K562 (cell line): ENCODE measurements at regions not wholly inside any gene's neighbourhood (a gene's known extent, or its start where the extent isn't known, plus 50 kb on each side); places are given as distances from the start of the nearest gene placed in this dataset.

ENCODE experiments used
- DNMT1 ChIP-seq: fragments of 450-650 bp; IDR thresholded peaks from 2 replicates; pipeline ENCODE4 v1.6.1; 2016; ENCODE audit warnings: antibody characterized with exemption, mild to moderate bottlenecking
- HMBOX1 ChIP-seq: sonication (generic); IDR thresholded peaks from 2 replicates; pipeline ENCODE4 v1.6.1; 2016
- IRF1 ChIP-seq: sonication (generic); formaldehyde crosslinking; IDR thresholded peaks from 2 replicates; pipeline ENCODE4 v1.8.0; 2022; ENCODE audit warnings: missing genetic modification reagents, mild to moderate bottlenecking, borderline replicate concordance
- RAD21 ChIP-seq, 2 experiments: fragments of 250-450 bp in 1 of 2; fragments of 450-650 bp in 1 of 2; sonication (Bioruptor Pico) in 1 of 2; formaldehyde crosslinking in 1 of 2; IDR thresholded peaks in 1 of 2; conservative IDR thresholded peaks in 1 of 2; 2 replicates each; pipeline versions ENCODE4 v1.4.0 to v1.8.0; 2020 to 2022; ENCODE audit warnings: mild to moderate bottlenecking in 2 of 2, moderate library complexity in 1 of 2
- REST ChIP-seq, 2 experiments: fragments of 450-650 bp; formaldehyde crosslinking in 1 of 2; IDR thresholded peaks; 2 replicates each; pipeline versions ENCODE4 v1.4.0 to v1.6.1; 2014 to 2020; ENCODE audit warnings: mild to moderate bottlenecking in 2 of 2, borderline replicate concordance in 1 of 2, low read depth in 1 of 2
- SMAD2 ChIP-seq: fragments of 150-350 bp; IDR thresholded peaks from 2 replicates; pipeline ENCODE4 v1.6.1; 2014; ENCODE audit warnings: low read depth, mild to moderate bottlenecking, low read length
- SMC3 ChIP-seq: conservative IDR thresholded peaks from 2 replicates; pipeline ENCODE4 v1.6.1; 2011; ENCODE audit warnings: low read depth, low read length, improper control_type of control experiment; ENCODE audit not compliant: insufficient read depth
- TARDBP ChIP-seq: fragments of 450-650 bp; IDR thresholded peaks from 2 replicates; pipeline ENCODE4 v1.6.1; 2016
- TCF3 ChIP-seq: sonication (generic); formaldehyde crosslinking; IDR thresholded peaks from 2 replicates; pipeline ENCODE4 v1.4.0; 2020; ENCODE audit warnings: mild to moderate bottlenecking, missing genetic modification reagents
- ZNF133 ChIP-seq: fragments of 250-450 bp; sonication (Bioruptor Pico); IDR thresholded peaks from 2 replicates; pipeline ENCODE4 v1.4.0; 2020; ENCODE audit warnings: mild to moderate bottlenecking
- ZNF277 ChIP-seq: fragments of 250-450 bp; sonication (Bioruptor Pico); IDR thresholded peaks from 2 replicates; pipeline ENCODE4 v1.8.0; 2022; ENCODE audit warnings: inconsistent platforms, mild to moderate bottlenecking, moderate library complexity, borderline replicate concordance
- ZNF639 ChIP-seq, 2 experiments: fragments of 200-800 bp in 1 of 2; sonication (Bioruptor generic) in 1 of 2; sonication (generic) in 1 of 2; formaldehyde crosslinking in 1 of 2; IDR thresholded peaks in 1 of 2; conservative IDR thresholded peaks in 1 of 2; 2 replicates each; pipeline versions ENCODE4 v1.5.0 to v1.6.1; 2016 to 2020; ENCODE audit warnings: missing compliant biosample characterization in 1 of 2, missing genetic modification characterization in 1 of 2, missing genetic modification reagents in 1 of 2

GRCh38 chr9:69971643-69972449 lies 71.8 kb upstream of the MAMDC2 start (continued):
- peak; percentile 53; the same call in 1 of the 2 replicates for TF ChIP-seq REST (IDR thresholded peaks at IDR 0.05; ENCODE audit: borderline replicate concordance)
- TF ChIP-seq REST (CRISPR knock-in tag; IDR thresholded peaks at IDR 0.05; ENCODE audit: low read depth) = no peak
- TF ChIP-seq ZNF639 (CRISPR knock-in tag; conservative IDR thresholded peaks at IDR 0.05 in 1 of 2, IDR thresholded peaks at IDR 0.05 in 1 of 2) = no peak
- TF ChIP-seq ZNF133 (CRISPR knock-in tag) = no peak
- no peak for TF ChIP-seq TCF3 (CRISPR knock-in tag)
- peak; percentile 48; the same call in 1 of the 2 replicates for TF ChIP-seq SMC3
- TF ChIP-seq RAD21 (CRISPR knock-in tag; conservative IDR thresholded peaks at IDR 0.05 in 1 of 2, IDR thresholded peaks at IDR 0.05 in 1 of 2) = peak; percentile 45 to 69; a peak in 3 of 4 replicates
- no peak for TF ChIP-seq DNMT1
- TF ChIP-seq SMAD2 = no peak
- peak; percentile 81 for TF ChIP-seq HMBOX1
- TF ChIP-seq TARDBP = no peak
- no peak for TF ChIP-seq ZNF277 (CRISPR knock-in tag)
- TF ChIP-seq IRF1 = no peak
